ENCODE measurements at regions not wholly inside any gene's neighbourhood (a gene's known extent, or its start where the extent isn't known, plus 50 kb on each side); places are given as distances from the start of the nearest gene placed in this dataset.

GRCh38 chr21:21955204-21955603, 957.0 kb downstream of the NCAM2 start:
- TF ChIP-seq CTCF (IDR thresholded peaks at IDR 0.05) (no peak), POLR2A (IDR thresholded peaks at IDR 0.05) (no peak), POLR2AphosphoS5 (IDR thresholded peaks at IDR 0.05) (no peak)

Measured in upper lobe of left lung (tissue), 4 donors.